Liver (tissue), 8 donors: ENCODE measurements at regions not wholly inside any gene's neighbourhood (a gene's known extent, or its start where the extent isn't known, plus 50 kb on each side); places are given as distances from the start of the nearest gene placed in this dataset.

Experiments used
- DNase-seq: peaks from one replicate; pipeline ENCODE4 v3.0.0-alpha.2; 2017; ENCODE audit warnings: low spot score
- H3K27ac ChIP-seq, 2 donors: one replicate each; pipeline ENCODE4 v1.7.0; 2013; ENCODE audit warnings: inconsistent platforms in 2 of 2, low read length in 2 of 2, control low read depth in 1 of 2, low read depth in 1 of 2, mild to moderate bottlenecking in 1 of 2
- H3K27me3 ChIP-seq, 4 donors: one replicate each; pipeline versions ENCODE4 v1.6.1 to v1.7.0; 2013; ENCODE audit warnings: low read length in 3 of 4, inconsistent platforms in 1 of 4, mild to moderate bottlenecking in 1 of 4, moderate library complexity in 1 of 4; ENCODE audit not compliant: control insufficient read depth in 4 of 4, insufficient read depth in 4 of 4
- H3K36me3 ChIP-seq, 4 donors: one replicate each; pipeline versions ENCODE4 v1.6.1 to v1.7.0; 2013; ENCODE audit warnings: low read length in 3 of 4, mild to moderate bottlenecking in 3 of 4, low read depth in 1 of 4, moderate library complexity in 1 of 4; ENCODE audit not compliant: control insufficient read depth in 4 of 4, insufficient read depth in 3 of 4
- H3K4me1 ChIP-seq, 4 donors: one replicate each; pipeline versions ENCODE4 v1.6.1 to v1.7.0; 2013; ENCODE audit warnings: low read length in 3 of 4, mild to moderate bottlenecking in 3 of 4, moderate library complexity in 1 of 4; ENCODE audit not compliant: control insufficient read depth in 4 of 4, insufficient read depth in 4 of 4
- H3K4me3 ChIP-seq, 3 donors: one replicate each; pipeline versions ENCODE4 v1.6.1 to v1.7.0; 2013; ENCODE audit warnings: low read length in 3 of 3, control low read depth in 1 of 3, low read depth in 1 of 3, mild to moderate bottlenecking in 1 of 3
- H3K9ac ChIP-seq, 2 donors: one replicate each; pipeline ENCODE4 v1.7.0; 2013; ENCODE audit warnings: low read length in 2 of 2, mild to moderate bottlenecking in 2 of 2, moderate library complexity in 2 of 2, control low read depth in 1 of 2, low read depth in 1 of 2
- H3K9me3 ChIP-seq, 4 donors: one replicate each; pipeline versions ENCODE4 v1.6.1 to v1.7.0; 2013; ENCODE audit warnings: low read length in 3 of 4; ENCODE audit not compliant: control insufficient read depth in 4 of 4
- ATF3 ChIP-seq: IDR thresholded peaks from 2 replicates; pipeline ENCODE4 v1.6.1; 2016; ENCODE audit warnings: antibody characterized with exemption
- CTCF ChIP-seq: fragments of 150-350 bp; IDR thresholded peaks from 2 replicates; pipeline ENCODE4 v1.5.1; 2017; ENCODE audit warnings: improper control_type of control experiment, low read depth, low read length; ENCODE audit not compliant: missing input control
- EGR1 ChIP-seq, 2 donors: IDR thresholded peaks; 2 replicates each; pipeline ENCODE4 v1.6.1; 2016 to 2018; ENCODE audit warnings: antibody characterized with exemption in 2 of 2, low read depth in 2 of 2
- FOXA1 ChIP-seq: IDR thresholded peaks from 2 replicates; pipeline ENCODE4 v1.6.1; 2016; ENCODE audit warnings: antibody characterized with exemption
- FOXA2 ChIP-seq: IDR thresholded peaks from 2 replicates; pipeline ENCODE4 v1.6.1; 2016; ENCODE audit warnings: antibody characterized with exemption
- HNF4A ChIP-seq, 2 donors: conservative IDR thresholded peaks; 2 replicates each; pipeline ENCODE4 v1.6.1; 2016; ENCODE audit warnings: antibody characterized with exemption in 2 of 2, mild to moderate bottlenecking in 2 of 2
- HNF4G ChIP-seq: IDR thresholded peaks from 2 replicates; pipeline ENCODE4 v1.6.1; 2016; ENCODE audit warnings: antibody characterized with exemption
- JUND ChIP-seq, 2 donors: IDR thresholded peaks; 2 replicates each; pipeline ENCODE4 v1.6.1; 2016; ENCODE audit warnings: antibody characterized with exemption in 2 of 2
- NR2F2 ChIP-seq: IDR thresholded peaks from 2 replicates; pipeline ENCODE4 v1.6.1; 2016; ENCODE audit warnings: antibody characterized with exemption
- RAD21 ChIP-seq, 2 donors: IDR thresholded peaks; 2 replicates each; pipeline ENCODE4 v1.6.1; 2016; ENCODE audit warnings: antibody characterized with exemption in 2 of 2, mild to moderate bottlenecking in 2 of 2
- TAF1 ChIP-seq: conservative IDR thresholded peaks from 2 replicates; pipeline ENCODE4 v1.6.1; 2016; ENCODE audit warnings: antibody characterized with exemption, mild to moderate bottlenecking
- YY1 ChIP-seq: IDR thresholded peaks from 2 replicates; pipeline ENCODE4 v1.6.1; 2016; ENCODE audit warnings: antibody characterized with exemption, mild to moderate bottlenecking
- ZBTB33 ChIP-seq: IDR thresholded peaks from 2 replicates; pipeline ENCODE4 v1.6.1; 2016; ENCODE audit warnings: antibody characterized with exemption
- WGBS: extraction: QIAGEN DNeasy Blood & Tissue Kit; methylation state at CpG from one replicate; pipeline ENCODE4 v1.1.7; 2013; 5-methylcytosine and 5-hydroxymethylcytosine counted together
- TF ChIP-seq, protein P1 (sequence below): IDR thresholded peaks from 2 replicates; pipeline ENCODE4 v1.6.1; 2016; ENCODE audit warnings: antibody characterized with exemption
- donor health status: healthy.
- donor health status: healthy.
- donor health status: healthy.
- donor health status: healthy.
- donor health status: healthy.

DNA sequence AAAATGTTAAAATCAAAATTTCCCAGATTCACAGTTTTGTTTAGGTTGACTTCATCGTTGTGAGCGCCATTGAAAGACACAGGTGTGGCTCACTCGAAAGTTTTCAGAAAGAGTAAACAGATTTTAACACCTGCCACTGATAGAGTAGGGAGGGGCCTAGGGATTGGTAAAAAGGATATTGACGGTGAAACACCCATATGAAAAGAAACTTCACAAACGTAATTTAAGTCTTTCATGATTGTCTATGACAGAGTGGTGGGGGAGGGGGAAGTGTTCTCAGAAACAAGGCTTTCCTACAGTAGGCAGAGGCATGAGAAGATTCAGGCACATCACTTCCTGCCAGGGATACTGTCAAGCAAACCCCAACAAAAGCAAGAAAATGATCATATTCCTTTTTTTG, 101.4 kb downstream of the PERP start:
- WGBS, result 77% methylated on average over 5 of the region's 5 CpGs
- Histone ChIP-seq H3K9me3 (no peaks in the 10 kb centered on the region), H3K4me1 (no peaks in the 10 kb centered on the region), H3K36me3 (no peaks in the 10 kb centered on the region), H3K4me3 (no peak overlapping the region), H3K27me3 (no peaks in the 10 kb centered on the region), H3K27ac (no peak overlapping the region), H3K9ac (no peak overlapping the region)
- no peak for TF ChIP-seq ATF3
- TF ChIP-seq ZBTB33, result no peak
- TF ChIP-seq EGR1 (IDR thresholded peaks at IDR 0.05; ENCODE audit: low read depth in 2 of 2), result no peak
- no peak for TF ChIP-seq TAF1
- no peak for TF ChIP-seq RAD21 (IDR thresholded peaks at IDR 0.05)
- TF ChIP-seq NR2F2, result no peak
- no peak for TF ChIP-seq FOXA1
- TF ChIP-seq, protein P1, sequence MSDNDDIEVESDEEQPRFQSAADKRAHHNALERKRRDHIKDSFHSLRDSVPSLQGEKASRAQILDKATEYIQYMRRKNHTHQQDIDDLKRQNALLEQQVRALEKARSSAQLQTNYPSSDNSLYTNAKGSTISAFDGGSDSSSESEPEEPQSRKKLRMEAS, result no peak
- no peak for TF ChIP-seq JUND (IDR thresholded peaks at IDR 0.05)
- no peak for TF ChIP-seq FOXA2
- TF ChIP-seq HNF4G, result no peak
- TF ChIP-seq HNF4A (conservative IDR thresholded peaks at IDR 0.05), result no peak
- DNase-seq, result no peak

GRCh38 chr6:138007014-138007472, 100.2 kb downstream of the PERP start:
- no peak overlapping the region for H3K9ac ChIP-seq

More at GRCh38 chr6:138007014-138007472, 100.2 kb downstream of the PERP start:
- no peak overlapping the region for H3K4me3 ChIP-seq
- 23% methylated on average over 5 of the region's 5 CpGs for WGBS
- no peaks in the 10 kb centered on the region for H3K4me1 ChIP-seq
- H3K27ac ChIP-seq, result no peak overlapping the region
- no peaks in the 10 kb centered on the region for H3K36me3 ChIP-seq
- no peak for DNase-seq
- TF ChIP-seq YY1 (no peak), RAD21 (IDR thresholded peaks at IDR 0.05) (peak; percentile 48 to 79), ZBTB33 (no peak), CTCF (peak; percentile 44)
- no peaks in the 10 kb centered on the region for H3K9me3 ChIP-seq
- no peaks in the 10 kb centered on the region for H3K27me3 ChIP-seq
